SK-N-MC (cell line): ENCODE measurements at regions not wholly inside any gene's neighbourhood (a gene's known extent, or its start where the extent isn't known, plus 50 kb on each side); places are given as distances from the start of the nearest gene placed in this dataset.

Experiments used
- DNase-seq: peaks from one replicate; pipeline ENCODE4 v3.0.0-alpha.2; 2011; ENCODE audit warnings: low read depth, low spot score
- H3K27ac ChIP-seq: fragments of 200-600 bp; sonication (generic); 2 replicates; pipeline ENCODE4 v1.5.1; 2016; ENCODE audit warnings: mixed run types
- H3K36me3 ChIP-seq: fragments of 200-600 bp; sonication (generic); 2 replicates; pipeline ENCODE4 v1.6.1; 2017; ENCODE audit warnings: antibody characterized with exemption, low read length, mixed read lengths; ENCODE audit not compliant: insufficient read depth
- H3K4me3 ChIP-seq: fragments of 200-600 bp; sonication (generic); 2 replicates; pipeline ENCODE4 v1.5.1; 2016
- H3K9ac ChIP-seq: fragments of 200-600 bp; sonication (generic); 2 replicates; pipeline ENCODE4 v1.8.0; 2017; ENCODE audit warnings: mixed run types, mixed read lengths; ENCODE audit not compliant: insufficient read length
- H3K9me3 ChIP-seq: fragments of 200-600 bp; sonication (generic); 2 replicates; pipeline ENCODE4 v1.6.1; 2017; ENCODE audit warnings: low read depth, mild to moderate bottlenecking, antibody characterized with exemption, low read length, moderate library complexity, mixed read lengths
- EZH2 ChIP-seq: fragments of 200-600 bp; sonication (generic); IDR thresholded peaks from one replicate; pipeline ENCODE4 v1.6.1; 2017; ENCODE audit warnings: antibody characterized with exemption
- FOXP2 ChIP-seq: optimal IDR thresholded peaks from 2 replicates; pipeline ENCODE3; 2011; ENCODE audit warnings: mild to moderate bottlenecking, moderate library complexity; ENCODE audit not compliant: insufficient read depth; ENCODE audit errors: extremely low read length, control extremely low read depth
- POLR2AphosphoS5 ChIP-seq: IDR thresholded peaks from 2 replicates; pipeline ENCODE4 v1.6.1; 2012; ENCODE audit warnings: mild to moderate bottlenecking, low read depth, low read length, borderline replicate concordance

GRCh38 chr12:65517656-65518210 lies 239.2 kb downstream of the MSRB3 start:
- no peak overlapping the region for H3K4me3 ChIP-seq
- no peak for TF ChIP-seq POLR2AphosphoS5
- H3K9ac ChIP-seq: no peak overlapping the region
- no peaks in the 10 kb centered on the region for H3K36me3 ChIP-seq
- no peaks in the 10 kb centered on the region for H3K9me3 ChIP-seq
- DNase-seq: no peak
- no peak overlapping the region for H3K27ac ChIP-seq

GRCh38 chr12:65518771-65519170 lies 240.3 kb downstream of the MSRB3 start:
- TF ChIP-seq POLR2AphosphoS5 (no peak), EZH2 (no peak), FOXP2 (no peak)
- H3K9me3 ChIP-seq: no peaks in the 10 kb centered on the region
- no peak overlapping the region for H3K4me3 ChIP-seq
- H3K9ac ChIP-seq: no peak overlapping the region
- no peak for DNase-seq
- no peak overlapping the region for H3K27ac ChIP-seq
- H3K36me3 ChIP-seq: no peaks in the 10 kb centered on the region

- Histone ChIP-seq H3K9ac (no peak overlapping the region), H3K4me3 (no peak overlapping the region), H3K36me3 (no peaks in the 10 kb centered on the region), H3K27ac (no peak overlapping the region), H3K9me3 (no peaks in the 10 kb centered on the region)
- DNase-seq: no peak
- TF ChIP-seq EZH2: no peak
- no peak for TF ChIP-seq POLR2AphosphoS5
- TF ChIP-seq FOXP2: no peak
Measured at GRCh38 chr12:65520658-65521057, 242.2 kb downstream of the MSRB3 start.

GRCh38 chr12:65522956-65523860 lies 244.7 kb downstream of the MSRB3 start:
- no peaks in the 10 kb centered on the region for H3K36me3 ChIP-seq
- TF ChIP-seq POLR2AphosphoS5: no peak
- no peak for TF ChIP-seq FOXP2
- no peak for TF ChIP-seq EZH2
- no peak for DNase-seq
- H3K9ac ChIP-seq: no peak overlapping the region
- no peaks in the 10 kb centered on the region for H3K9me3 ChIP-seq
- H3K4me3 ChIP-seq: no peak overlapping the region
- H3K27ac ChIP-seq: 0 out of 2 replicates have a peak overlapping the region, but pooled peaks have one; percentile 17

- no peak overlapping the region for H3K27ac ChIP-seq
- no peak overlapping the region for H3K9ac ChIP-seq
- no peaks in the 10 kb centered on the region for H3K36me3 ChIP-seq
- no peak overlapping the region for H3K4me3 ChIP-seq
- TF ChIP-seq POLR2AphosphoS5 (no peak), EZH2 (no peak), FOXP2 (no peak)
- H3K9me3 ChIP-seq: no peaks in the 10 kb centered on the region
- no peak for DNase-seq
Measured at GRCh38 chr12:65524666-65525065, 246.2 kb downstream of the MSRB3 start.

- no peak for DNase-seq
- Histone ChIP-seq H3K27ac (no peak overlapping the region), H3K9ac (no peak overlapping the region), H3K36me3 (no peaks in the 10 kb centered on the region), H3K9me3 (no peaks in the 10 kb centered on the region), H3K4me3 (no peak overlapping the region)
- no peak for TF ChIP-seq EZH2
- no peak for TF ChIP-seq POLR2AphosphoS5
- TF ChIP-seq FOXP2: no peak
Measured at GRCh38 chr12:65525491-65526141, 247.1 kb downstream of the MSRB3 start.

- Histone ChIP-seq H3K27ac (no peak overlapping the region), H3K36me3 (no peaks in the 10 kb centered on the region), H3K4me3 (no peak overlapping the region), H3K9me3 (no peaks in the 10 kb centered on the region), H3K9ac (no peak overlapping the region)
- TF ChIP-seq POLR2AphosphoS5 (no peak), EZH2 (no peak), FOXP2 (no peak)
- DNase-seq: no peak
Measured at GRCh38 chr12:65526311-65526710, 247.8 kb downstream of the MSRB3 start.

- no peak for DNase-seq
- TF ChIP-seq FOXP2 (no peak), EZH2 (no peak), POLR2AphosphoS5 (no peak)
- Histone ChIP-seq H3K9ac (no peak overlapping the region), H3K27ac (no peak overlapping the region), H3K4me3 (no peak overlapping the region), H3K36me3 (no peaks in the 10 kb centered on the region), H3K9me3 (no peaks in the 10 kb centered on the region)
Measured at GRCh38 chr12:65528127-65528526, 249.6 kb downstream of the MSRB3 start.
